ENCODE measurements at regions not wholly inside any gene's neighbourhood (a gene's known extent, or its start where the extent isn't known, plus 50 kb on each side); places are given as distances from the start of the nearest gene placed in this dataset.

GRCh38 chr18:43869451-43870008 lies 592.2 kb upstream of the SYT4 start:
- TF ChIP-seq POLR2A (IDR thresholded peaks at IDR 0.05) (no peak), CTCF (IDR thresholded peaks at IDR 0.05) (no peak)
